OCI-LY3 (cell line): ENCODE measurements at regions not wholly inside any gene's neighbourhood (a gene's known extent, or its start where the extent isn't known, plus 50 kb on each side); places are given as distances from the start of the nearest gene placed in this dataset.

Experiments used
- H2AFZ ChIP-seq: fragments of 200-600, 300-600 bp; shearing (Covaris generic); 2 replicates; pipeline ENCODE4 v1.6.0; 2014; ENCODE audit warnings: antibody characterized with exemption, low read depth, low read length
- H3K27ac ChIP-seq: fragments of 200-600, 300-600 bp; sonication (generic); 2 replicates; pipeline ENCODE4 v1.5.1; 2014; ENCODE audit warnings: mild to moderate bottlenecking, low read length, moderate library complexity, mixed read lengths
- H3K27me3 ChIP-seq: fragments of 200-600, 300-600 bp; sonication (generic); 2 replicates; pipeline ENCODE4 v1.6.1; 2014; ENCODE audit warnings: low read depth, low read length, mixed read lengths
- H3K36me3 ChIP-seq: fragments of 200-600, 300-600 bp; sonication (generic); replicated peaks from 2 replicates; pipeline ENCODE3; 2014; ENCODE audit warnings: low read depth, low read length, mixed read lengths
- H3K4me1 ChIP-seq: fragments of 300-600, 200-600 bp; sonication (generic); 2 replicates; pipeline ENCODE4 v1.6.1; 2014; ENCODE audit warnings: low read length, mixed read lengths
- H3K4me2 ChIP-seq: fragments of 200-600, 300-600 bp; sonication (generic); 2 replicates; pipeline ENCODE4 v1.6.1; 2014; ENCODE audit warnings: low read length, mixed read lengths
- H3K4me3 ChIP-seq: fragments of 300-600, 200-600 bp; sonication (generic); 2 replicates; pipeline ENCODE4 v1.5.1; 2014; ENCODE audit warnings: antibody characterized with exemption, mild to moderate bottlenecking, low read length, moderate library complexity
- H3K79me2 ChIP-seq: fragments of 300-600, 200-600 bp; shearing (Covaris generic); 2 replicates; pipeline ENCODE4 v1.6.1; 2014; ENCODE audit warnings: mild to moderate bottlenecking, low read length, mixed read lengths
- H3K9ac ChIP-seq: fragments of 300-600, 200-600 bp; shearing (Covaris generic); 2 replicates; pipeline ENCODE4 v1.6.0; 2014; ENCODE audit warnings: mild to moderate bottlenecking, low read length, moderate library complexity
- H3K9me3 ChIP-seq: fragments of 200-600, 300-600 bp; shearing (Covaris generic); 2 replicates; pipeline ENCODE4 v1.6.1; 2014; ENCODE audit warnings: low read length, mixed read lengths; ENCODE audit not compliant: insufficient read depth
- H4K20me1 ChIP-seq: fragments of 200-600, 300-600 bp; sonication (generic); 2 replicates; pipeline ENCODE4 v1.6.1; 2016; ENCODE audit warnings: low read length, mixed read lengths; ENCODE audit not compliant: insufficient read depth
- CTCF ChIP-seq: fragments of 200-600, 300-600 bp; sonication (generic); IDR thresholded peaks from 2 replicates; pipeline ENCODE4 v1.5.1; 2014; ENCODE audit warnings: antibody characterized with exemption, low read length, low read depth
- EZH2phosphoT487 ChIP-seq: fragments of 200-600 bp; shearing (Covaris generic); IDR thresholded peaks from 2 replicates; pipeline ENCODE4 v1.6.1; 2018; ENCODE audit warnings: antibody characterized with exemption, mixed run types, low read depth

GRCh38 chrX:110569506-110569905 is 210.9 kb downstream of the RTL9 start:
- H3K27ac ChIP-seq: no peak overlapping the region

GRCh38 chrX:110578270-110578669 is 217.3 kb downstream of the CHRDL1 start:
- Histone ChIP-seq H3K27me3 (no peaks in the 10 kb centered on the region), H4K20me1 (no peaks in the 10 kb centered on the region), H3K4me2 (no peak overlapping the region), H3K36me3 (no peaks in the 10 kb centered on the region), H2AFZ (no peak overlapping the region), H3K27ac (no peak overlapping the region), H3K9ac (no peak overlapping the region), H3K79me2 (no peaks in the 10 kb centered on the region), H3K4me3 (no peak overlapping the region), H3K4me1 (peaks cover 3% of the 10 kb centered on the region; the same call in 1 of the 2 replicates), H3K9me3 (no peaks in the 10 kb centered on the region)
- TF ChIP-seq CTCF (no peak), EZH2phosphoT487 (no peak)

More at GRCh38 chrX:110569506-110569905, 210.9 kb downstream of the RTL9 start:
- Histone ChIP-seq H3K36me3 (no peaks in the 10 kb centered on the region), H3K4me3 (no peak overlapping the region), H3K4me1 (peaks cover 3% of the 10 kb centered on the region; the same call in 1 of the 2 replicates), H3K9ac (no peak overlapping the region), H4K20me1 (no peaks in the 10 kb centered on the region), H3K27me3 (no peaks in the 10 kb centered on the region), H3K4me2 (no peak overlapping the region), H3K9me3 (no peaks in the 10 kb centered on the region), H3K79me2 (no peaks in the 10 kb centered on the region), H2AFZ (no peak overlapping the region)
- TF ChIP-seq EZH2phosphoT487 (no peak), CTCF (no peak)

GRCh38 chrX:110584083-110584482 is 211.5 kb downstream of the CHRDL1 start:
- Histone ChIP-seq H3K79me2 (no peaks in the 10 kb centered on the region), H3K9ac (no peak overlapping the region), H3K4me3 (no peak overlapping the region)

GRCh38 chrX:110588164-110588563 is 207.5 kb downstream of the CHRDL1 start:
- Histone ChIP-seq H3K27me3 (no peaks in the 10 kb centered on the region), H3K79me2 (no peaks in the 10 kb centered on the region), H2AFZ (no peak overlapping the region), H3K9ac (no peak overlapping the region), H3K36me3 (no peaks in the 10 kb centered on the region), H4K20me1 (no peaks in the 10 kb centered on the region), H3K4me2 (no peak overlapping the region), H3K4me3 (no peak overlapping the region), H3K9me3 (no peaks in the 10 kb centered on the region), H3K4me1 (no peaks in the 10 kb centered on the region), H3K27ac (no peak overlapping the region)
- TF ChIP-seq EZH2phosphoT487: no peak
- TF ChIP-seq CTCF: no peak

More at GRCh38 chrX:110584083-110584482, 211.5 kb downstream of the CHRDL1 start:
- Histone ChIP-seq H3K4me2 (no peak overlapping the region), H3K27me3 (no peaks in the 10 kb centered on the region), H3K36me3 (no peaks in the 10 kb centered on the region), H3K4me1 (no peaks in the 10 kb centered on the region), H4K20me1 (no peaks in the 10 kb centered on the region), H3K27ac (no peak overlapping the region), H2AFZ (no peak overlapping the region), H3K9me3 (no peaks in the 10 kb centered on the region)
- no peak for TF ChIP-seq EZH2phosphoT487
- no peak for TF ChIP-seq CTCF
